Activated CD4-positive, alpha-beta T cell treated with anti-CD3 and anti-CD28 coated beads, Interleukin-2, amount 50 U/mL, for 16 hours (primary cell): ENCODE measurements at regions not wholly inside any gene's neighbourhood (a gene's known extent, or its start where the extent isn't known, plus 50 kb on each side); places are given as distances from the start of the nearest gene placed in this dataset.
"Not testable (repeated sequence)": the region's sequence is repeated elsewhere in the genome, so short reads cannot be mapped to it uniquely, and the experiment has no call there.

Source experiments
- DNase-seq: peaks from one replicate; pipeline ENCODE4 v3.0.0-alpha.2; 2020

DNA sequence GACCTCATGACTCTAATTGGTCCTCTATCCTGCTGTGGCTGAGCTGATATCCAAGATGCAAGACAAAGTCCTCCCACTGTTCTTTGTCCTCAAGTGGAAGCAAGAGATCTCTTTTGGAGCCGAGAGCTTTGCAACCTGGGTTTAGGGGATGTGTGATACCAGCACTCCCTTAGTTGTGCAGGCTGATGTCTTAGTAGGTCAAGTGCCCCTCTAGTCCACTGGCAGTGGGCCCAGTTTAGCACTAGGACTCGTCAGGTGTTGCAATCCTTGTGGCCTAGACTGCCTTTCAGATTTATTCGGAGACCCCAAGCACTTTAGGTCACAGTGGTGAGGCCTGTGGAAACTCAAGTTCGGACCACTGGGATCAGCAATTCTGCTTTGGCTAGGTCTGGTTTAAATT, 64.0 kb downstream of the GPRASP3 start:
- no peak for DNase-seq

DNA sequence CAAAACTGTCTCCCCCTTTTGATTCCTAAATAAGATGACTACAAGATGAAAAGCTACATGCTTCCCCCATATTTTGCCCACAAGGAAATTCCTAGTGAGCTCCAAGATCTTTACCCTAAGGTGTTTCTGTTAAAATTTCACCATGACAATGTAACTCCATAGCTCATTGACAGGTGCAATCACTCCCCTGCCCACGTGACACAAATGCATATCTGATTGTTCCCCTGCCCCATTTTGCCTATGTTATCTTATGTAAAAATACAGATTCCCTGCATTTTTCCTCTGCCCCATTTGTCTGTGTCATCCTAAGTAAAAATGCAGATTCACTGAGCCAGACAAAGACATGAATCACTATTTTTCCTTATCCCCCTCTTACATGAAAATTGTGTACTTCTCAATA, 66.7 kb downstream of the GPRASP3 start:
- DNase-seq = no peak

DNA sequence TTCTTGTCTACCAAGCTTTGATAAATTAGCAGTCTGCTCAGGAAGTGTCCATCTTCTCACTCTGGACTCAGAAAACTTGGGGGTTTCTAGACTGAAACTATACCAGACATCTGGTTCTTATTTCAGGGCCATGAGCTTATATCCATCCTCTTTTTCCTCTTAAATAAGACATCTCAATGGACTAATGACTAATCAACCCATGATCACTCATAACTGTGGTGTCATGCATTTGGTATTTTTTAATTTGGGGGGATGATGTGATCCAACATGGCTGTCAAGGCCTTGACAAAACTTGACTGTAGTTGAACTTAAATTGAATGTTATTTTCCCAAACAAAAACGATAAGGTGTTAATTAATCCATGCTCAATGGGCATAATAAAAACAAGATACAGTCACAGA, 87.8 kb downstream of the GPRASP3 start:
- no peak for DNase-seq

DNA sequence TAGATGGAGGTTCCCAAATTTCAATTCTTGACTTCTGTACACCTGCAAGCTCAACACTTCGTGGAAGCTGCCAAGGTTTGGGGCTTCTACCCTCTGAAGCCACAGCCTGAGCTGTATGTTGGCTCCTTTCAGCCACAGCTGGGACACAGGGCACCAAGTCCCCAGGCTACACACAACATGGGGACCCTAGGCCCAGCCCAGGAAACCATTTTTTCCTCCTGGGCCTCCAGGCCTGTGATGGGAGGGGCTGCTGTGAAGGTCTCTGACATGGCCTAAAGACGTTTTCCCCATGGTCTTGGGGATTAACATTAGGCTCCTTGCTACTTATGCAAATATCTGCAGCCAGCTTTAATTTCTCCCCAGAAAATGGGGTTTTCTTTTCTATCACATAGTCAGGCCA, 97.7 kb downstream of the GPRASP3 start:
- not testable (repeated sequence) for DNase-seq

DNA sequence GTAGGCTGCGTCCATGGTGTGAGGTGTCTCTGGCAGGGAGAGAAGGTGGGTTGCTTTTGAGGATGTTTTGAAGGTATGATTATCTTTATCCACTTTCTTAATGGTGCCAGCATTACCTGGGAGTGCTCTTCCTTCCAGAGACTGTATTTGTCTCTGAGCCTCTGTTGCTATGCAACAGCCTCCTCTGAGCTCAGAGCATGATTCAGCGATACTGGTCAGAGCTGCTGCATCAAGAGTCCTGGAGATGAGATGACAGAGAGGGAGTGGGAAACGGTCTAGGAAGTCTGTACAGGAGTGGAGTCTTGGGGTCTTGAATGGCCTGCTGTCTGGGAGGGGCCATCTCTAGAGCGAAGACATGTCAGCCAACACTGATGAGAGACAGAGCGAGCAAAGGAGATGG, 104.4 kb upstream of the RAB40AL start:
- no peak for DNase-seq

DNA sequence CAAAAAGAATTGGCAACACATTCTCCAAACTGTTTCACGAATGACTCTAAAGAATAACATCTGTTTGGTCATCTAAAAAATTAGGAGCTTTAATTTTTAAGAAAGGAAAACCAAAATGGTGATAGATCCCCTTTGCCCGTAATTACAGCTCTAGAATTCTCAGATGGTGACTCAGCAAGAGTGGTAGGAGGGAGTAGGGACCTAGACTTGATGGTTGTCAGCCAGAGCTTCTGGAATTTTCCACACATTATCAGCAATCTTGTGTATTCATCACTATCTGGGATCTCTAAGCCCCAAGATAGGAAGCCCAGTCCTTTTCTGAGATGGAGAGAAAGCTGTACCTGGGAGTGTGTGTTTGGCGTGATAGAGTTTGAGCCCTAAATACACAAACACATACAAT, 103.9 kb upstream of the RAB40AL start:
- DNase-seq = no peak

DNA sequence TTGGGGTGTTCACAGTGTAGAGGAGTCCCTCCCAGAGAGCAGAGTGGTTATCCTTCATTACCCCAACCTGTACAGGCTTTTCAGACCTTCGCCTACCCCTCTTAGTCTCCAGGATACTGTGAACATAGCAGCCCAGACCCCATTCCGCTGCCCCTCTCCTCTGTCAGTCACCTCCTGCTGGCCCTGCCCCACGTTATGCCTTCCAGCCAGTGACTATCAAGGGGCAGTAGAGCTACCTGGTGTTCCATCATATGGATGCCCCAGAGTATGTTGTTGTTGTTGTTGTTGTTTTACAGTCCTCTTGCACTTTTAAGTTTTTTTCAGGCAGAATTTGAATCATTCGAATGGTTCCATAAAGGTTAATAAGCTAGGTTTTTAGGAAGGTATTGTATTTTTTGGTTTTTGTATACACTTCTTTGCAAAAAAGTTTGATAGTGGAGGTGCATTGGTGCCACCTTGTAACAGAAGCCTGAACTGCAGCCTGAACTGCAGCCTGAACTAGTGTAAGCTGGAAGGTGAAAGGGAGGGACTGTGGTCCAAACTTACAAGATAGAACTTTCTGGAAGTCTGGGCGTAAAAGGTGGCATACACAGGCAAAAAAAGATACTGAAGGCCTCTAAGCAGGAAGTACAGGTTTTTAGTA, 101.4 kb upstream of the RAB40AL start:
- peak; percentile 12 for DNase-seq

DNA sequence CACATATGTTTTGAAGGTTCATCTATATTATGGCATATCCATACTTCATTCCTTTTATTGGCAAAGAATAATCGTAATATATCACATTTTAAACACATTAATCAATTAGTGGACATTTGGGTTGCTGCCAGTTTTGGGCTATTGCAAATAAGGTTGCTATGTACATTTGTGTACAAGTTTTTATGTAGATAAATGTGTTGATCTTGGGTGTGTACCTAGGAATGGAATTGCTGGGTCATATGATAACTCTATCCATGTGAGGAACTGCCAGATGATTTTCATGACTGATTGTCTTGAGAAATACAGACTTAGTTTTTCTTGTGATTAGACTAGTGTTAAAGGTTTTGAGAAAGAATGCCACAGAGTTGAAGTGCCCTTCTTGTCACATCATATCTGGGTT, 99.2 kb upstream of the RAB40AL start:
- DNase-seq = no peak

DNA sequence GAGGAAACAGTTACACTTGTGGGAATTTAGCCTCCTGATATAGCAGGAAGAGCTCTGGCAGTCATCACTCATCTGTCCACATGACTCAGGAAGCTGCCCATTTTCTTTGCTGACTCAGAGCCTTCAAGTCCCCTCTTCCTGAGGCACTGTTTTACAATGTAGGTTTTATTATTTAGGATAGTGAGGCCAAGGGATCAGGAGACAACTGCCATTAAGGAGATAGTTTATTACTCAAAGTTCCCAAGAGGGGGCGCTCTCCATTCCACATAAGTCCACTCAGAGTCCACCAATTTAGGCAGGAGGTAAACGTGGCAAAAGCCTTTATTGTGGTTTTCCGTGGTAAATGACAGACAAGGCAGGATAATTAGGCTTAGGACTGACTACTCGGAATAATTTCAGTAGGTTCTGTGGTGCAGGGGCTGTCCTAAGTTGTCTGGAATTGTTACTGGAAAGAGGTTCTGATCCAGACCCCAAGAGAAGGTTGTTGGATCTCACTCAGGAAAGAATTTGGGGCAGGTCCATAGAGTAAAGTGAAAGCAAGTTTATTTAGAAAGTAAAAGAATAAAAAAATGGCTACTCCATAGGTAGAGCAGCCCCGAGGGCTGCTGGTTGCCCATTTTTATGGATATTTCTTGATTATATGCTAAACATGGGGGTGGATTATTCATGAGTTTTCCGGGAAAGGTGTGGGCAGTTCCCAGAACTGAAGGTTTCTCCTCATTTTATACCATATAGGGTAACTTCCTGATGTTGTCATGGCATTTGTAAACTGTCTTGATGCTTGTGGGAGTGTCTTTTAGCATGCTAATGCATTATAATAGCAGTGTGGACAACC, 96.0 kb upstream of the RAB40AL start:
- no peak for DNase-seq

DNA sequence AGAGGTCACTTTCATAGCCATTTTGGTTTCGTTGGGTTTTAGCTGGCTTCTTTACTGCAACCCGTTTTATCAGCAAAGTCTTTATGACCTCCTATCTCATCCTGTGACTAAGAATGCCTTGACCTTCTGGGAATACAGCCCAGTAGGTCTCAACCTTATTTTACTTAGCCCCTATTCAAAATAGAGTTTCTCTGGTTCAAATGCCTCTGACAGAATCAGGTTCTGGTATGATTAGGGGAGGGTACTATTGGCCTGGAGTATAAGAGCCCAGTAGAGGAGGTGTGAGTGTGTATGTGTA, 95.4 kb upstream of the RAB40AL start:
- DNase-seq = no peak

DNA sequence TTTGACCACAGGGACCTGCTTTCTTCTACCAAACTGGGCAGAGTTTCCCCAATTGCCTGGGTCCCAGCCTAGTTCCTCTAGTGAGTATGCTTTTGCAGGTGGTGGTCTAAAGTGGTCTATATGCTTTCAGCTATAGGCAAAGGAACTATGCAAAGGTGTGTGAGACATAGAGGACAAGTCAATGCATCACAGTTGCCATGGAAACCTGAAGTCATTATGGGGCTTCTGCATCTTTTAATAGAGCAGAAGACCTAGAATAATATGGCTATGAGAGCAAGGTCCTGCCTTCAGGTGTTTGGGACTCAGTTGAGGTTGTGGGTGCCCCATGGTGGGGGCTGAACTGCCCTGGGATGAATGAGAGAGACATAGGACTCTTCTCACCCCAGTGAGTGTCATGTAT, 92.1 kb upstream of the RAB40AL start:
- DNase-seq = no peak

DNA sequence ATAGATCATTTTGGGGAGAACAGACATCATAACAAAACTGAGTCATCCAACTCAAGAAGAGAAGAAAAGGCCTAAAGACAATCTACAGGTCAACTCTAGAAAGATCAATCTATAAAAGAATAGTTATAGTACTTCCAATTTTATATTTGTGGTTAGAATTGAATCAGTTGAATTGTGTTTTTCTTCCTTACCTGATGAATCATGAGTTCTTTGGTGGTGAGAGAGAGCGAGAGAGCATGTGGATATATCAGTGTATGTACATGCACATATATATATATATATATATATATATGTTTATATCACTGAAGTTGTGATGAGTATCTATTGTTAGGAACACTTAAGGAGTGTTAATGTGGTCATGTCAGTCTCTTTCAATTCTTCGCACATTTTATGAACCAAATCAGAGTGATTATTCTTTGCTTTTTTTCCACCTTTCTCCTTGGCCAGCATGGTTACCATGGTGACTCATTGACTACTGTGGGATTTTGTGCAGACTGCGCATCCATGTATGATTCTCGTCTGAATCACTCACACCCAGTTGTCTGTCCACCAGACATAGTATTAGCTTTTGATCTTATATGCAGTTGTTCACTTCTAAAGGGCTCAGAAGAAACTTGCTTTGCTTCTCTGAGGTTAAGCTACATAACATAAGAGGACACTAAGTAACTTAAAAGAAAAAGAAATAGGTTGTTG, 90.4 kb upstream of the RAB40AL start:
- no peak for DNase-seq

DNA sequence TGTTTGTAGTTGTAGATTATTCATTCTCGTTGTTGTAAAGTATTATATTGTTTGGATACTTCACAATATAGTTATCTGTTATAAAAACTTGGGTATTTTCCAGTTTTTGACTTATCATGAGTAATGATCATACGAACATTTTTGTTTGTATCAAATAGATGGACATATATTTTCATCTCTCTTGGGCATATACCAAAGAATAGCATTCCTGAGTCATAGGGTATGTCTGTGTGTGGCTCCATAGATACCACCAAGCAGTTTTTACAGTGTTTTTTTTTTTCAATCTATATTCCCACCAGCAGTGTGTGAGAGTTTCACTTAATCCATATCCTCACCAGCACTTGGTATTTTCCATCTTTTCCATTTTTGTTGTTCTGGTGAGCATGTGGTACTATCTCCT, 89.7 kb upstream of the RAB40AL start:
- no peak for DNase-seq

DNA sequence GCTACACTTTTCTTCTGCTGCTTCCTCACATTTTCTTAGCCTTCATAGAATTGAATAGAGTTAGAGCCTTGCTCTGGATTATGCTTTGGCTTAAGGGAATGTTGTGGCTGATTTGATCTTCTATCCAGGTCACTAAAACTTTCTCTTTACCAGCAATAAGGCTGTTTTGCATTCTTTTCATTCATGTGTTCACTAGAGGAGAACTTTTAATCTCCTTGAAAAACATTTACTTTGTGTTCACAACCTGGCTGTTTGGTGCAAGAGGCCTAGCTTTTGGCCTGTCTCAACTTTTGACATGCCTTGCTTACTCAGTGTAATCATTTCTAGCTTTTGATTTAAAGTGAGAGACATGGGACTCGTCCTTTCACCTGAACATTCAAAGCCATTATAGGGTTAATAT, 87.7 kb upstream of the RAB40AL start:
- DNase-seq = no peak

DNA sequence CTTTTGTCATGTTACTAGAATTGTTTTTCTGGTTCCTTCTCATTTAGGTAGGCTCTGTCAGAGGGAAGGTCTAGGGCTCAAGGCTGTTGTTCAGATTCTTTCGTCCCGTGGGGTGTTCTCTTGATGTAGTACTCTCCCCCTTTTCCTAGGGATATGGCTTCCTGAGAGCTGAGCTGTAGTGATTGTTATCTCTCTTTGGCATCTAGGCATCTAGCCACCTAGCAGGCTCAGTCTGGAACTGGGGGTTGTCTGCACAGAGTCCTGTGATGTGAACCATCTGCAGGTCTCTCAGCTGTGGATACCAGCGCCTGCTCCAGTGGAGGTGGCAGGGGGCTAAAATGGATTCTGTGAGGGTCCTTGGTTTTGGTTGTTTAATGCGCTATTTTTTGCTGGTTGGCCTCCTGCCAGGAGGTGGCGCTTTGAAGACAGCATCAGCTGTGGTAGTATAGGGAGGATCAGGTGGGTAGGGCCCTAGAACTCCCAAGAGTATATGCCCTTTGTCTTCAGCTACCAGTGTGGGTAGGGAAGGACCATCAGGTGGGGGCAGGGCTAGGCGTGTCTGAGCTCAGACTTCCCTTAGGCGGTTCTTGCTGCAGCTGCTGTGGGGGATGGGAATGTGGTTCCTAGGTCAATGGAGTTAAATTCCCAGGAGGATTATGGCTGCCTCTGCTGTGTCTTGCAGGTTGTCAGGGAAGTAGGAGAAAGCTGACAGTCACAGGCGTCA, 78.1 kb upstream of the RAB40AL start:
- not testable (repeated sequence) for DNase-seq

DNA sequence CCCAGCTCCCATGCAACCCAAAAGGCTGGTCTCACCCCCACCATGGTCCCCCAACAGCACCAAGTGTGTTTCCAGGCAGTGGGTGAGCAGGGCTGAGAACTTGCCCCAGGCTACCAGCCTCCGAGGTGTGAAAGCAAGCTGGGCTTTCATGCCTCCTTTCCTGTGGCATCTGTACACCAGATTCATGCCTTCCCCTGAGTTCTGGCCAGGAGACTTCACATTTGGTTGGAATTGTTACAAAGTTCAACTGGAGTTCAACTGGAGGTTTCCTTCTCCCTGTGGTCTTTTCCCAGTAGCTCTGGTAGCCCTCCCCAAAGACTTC, 77.6 kb upstream of the RAB40AL start:
- DNase-seq = no peak

DNA sequence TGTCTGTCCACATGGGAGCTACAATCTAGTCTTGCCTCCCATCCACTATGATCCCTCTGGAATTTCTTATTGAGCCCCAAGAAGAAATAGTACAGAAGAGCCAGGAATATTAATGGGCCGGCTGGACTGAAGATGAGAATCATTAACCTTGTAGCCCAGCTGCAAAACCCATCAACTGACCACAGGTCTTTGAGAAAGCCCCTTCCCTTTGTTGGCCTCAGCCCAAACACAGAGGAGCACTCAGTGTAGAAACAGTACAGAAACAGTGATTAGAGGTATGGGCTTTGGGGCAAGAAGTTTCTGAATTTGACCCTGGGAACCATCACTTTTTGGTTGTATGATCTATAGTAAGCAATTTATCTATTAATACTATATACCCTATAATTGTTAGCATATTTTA, 76.8 kb upstream of the RAB40AL start:
- no peak for DNase-seq

DNA sequence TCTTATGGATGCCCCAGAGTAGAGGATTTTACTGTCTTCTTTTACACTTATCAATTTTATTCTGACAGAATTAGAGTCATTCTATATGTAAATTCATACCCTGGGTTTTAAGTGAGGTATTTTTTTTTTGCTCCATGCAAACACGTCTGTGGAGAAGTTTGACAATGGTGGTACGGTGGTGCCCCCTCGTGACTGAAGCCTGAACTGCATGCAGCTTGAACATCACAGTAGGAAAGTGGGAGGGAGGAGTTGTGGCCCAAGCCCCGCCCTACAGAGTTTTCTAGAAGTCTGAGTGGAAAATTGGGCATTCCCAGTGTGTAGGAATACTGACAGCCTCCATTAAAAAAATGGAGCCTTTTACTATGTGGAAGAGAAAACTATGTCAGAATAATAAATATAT, 73.3 kb upstream of the RAB40AL start:
- DNase-seq = peak; percentile 79

DNA sequence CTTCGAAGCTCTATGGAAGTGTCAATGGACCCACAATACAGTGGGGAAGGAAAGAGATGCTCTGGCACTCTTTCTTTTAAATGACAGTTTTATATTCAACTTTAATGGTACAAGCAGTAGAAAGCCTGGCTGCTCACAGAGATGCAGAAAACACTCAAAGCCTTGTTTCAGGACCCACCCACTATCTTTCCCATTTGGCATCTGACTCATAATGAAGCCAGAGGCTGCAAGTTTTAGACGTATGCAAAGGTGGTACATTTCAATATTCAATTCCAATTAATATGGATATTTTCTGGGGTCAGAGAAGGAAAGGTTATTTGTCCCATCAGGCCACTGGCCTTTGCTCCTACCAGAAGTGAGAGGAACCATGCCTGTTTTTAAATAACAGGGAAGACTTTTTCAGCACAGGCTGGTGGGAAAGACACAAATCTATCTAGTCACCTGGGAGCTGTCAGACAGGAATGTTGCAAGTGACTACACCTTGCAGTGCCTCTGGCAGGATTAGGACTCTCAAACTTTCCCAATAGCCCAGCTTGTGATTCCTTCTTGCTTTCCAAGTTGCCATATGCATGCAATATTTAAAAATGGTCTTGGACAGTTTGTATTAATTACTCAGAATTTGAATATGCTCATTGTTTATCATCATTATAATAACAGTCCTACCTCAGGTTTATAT, 70.0 kb upstream of the RAB40AL start:
- no peak for DNase-seq

DNA sequence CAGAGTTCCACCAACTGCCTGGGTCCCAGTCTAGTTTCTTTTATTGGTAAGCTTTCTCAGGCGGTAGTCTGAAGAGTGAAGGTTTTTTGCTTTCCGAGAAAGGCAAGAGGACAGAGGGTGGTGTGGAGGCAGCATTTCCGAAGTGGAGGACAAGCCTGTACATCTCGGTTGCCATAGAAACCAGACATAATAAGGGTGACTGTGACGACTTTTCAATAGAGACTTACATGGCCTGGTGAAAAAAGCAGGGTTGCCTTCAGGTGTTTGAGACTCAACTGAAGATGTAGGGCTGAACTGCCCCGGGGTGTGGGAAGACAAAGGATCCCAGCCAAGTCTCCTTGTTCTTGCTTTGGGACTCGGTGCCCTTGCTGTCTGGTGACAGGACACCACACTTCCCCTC, 53.6 kb upstream of the RAB40AL start:
- DNase-seq = no peak
